Right kidney (tissue), 1 donor: ENCODE measurements at regions not wholly inside any gene's neighbourhood (a gene's known extent, or its start where the extent isn't known, plus 50 kb on each side); places are given as distances from the start of the nearest gene placed in this dataset.
A peak's percentile ranks its signal among the peaks of the same experiment; 100 is the strongest.
"Not testable (repeated sequence)": the region's sequence is repeated elsewhere in the genome, so short reads cannot be mapped to it uniquely, and the experiment has no call there.

Experiments used
- DNase-seq: peaks from one replicate; pipeline ENCODE4 v3.0.0-alpha.2; 2016

GRCh38 chr2:39929531-39929930 is 150.5 kb upstream of the THUMPD2 start:
- DNase-seq: no peak

- no peak for DNase-seq
These were observed 146.3 kb upstream of the THUMPD2 start for GRCh38 chr2:39925312-39925711.

- DNase-seq: no peak
These were observed 144.4 kb upstream of the THUMPD2 start for GRCh38 chr2:39923455-39923854.

GRCh38 chr2:39922679-39923405 is 143.8 kb upstream of the THUMPD2 start:
- no peak for DNase-seq

- no peak for DNase-seq
These were observed 141.3 kb upstream of the THUMPD2 start for GRCh38 chr2:39920307-39920801.

GRCh38 chr2:39919511-39920306 is 140.7 kb upstream of the THUMPD2 start:
- no peak for DNase-seq

GRCh38 chr2:39918886-39919285 is 139.8 kb upstream of the THUMPD2 start:
- no peak for DNase-seq

- not testable (repeated sequence) for DNase-seq
These were observed 138.3 kb upstream of the THUMPD2 start for GRCh38 chr2:39917371-39917770.

GRCh38 chr2:39914949-39915348 is 135.9 kb upstream of the THUMPD2 start:
- DNase-seq: no peak

- peak; percentile 49 for DNase-seq
These were observed 134.8 kb upstream of the THUMPD2 start for GRCh38 chr2:39913648-39914461.

GRCh38 chr2:39902103-39902502 is 123.0 kb upstream of the THUMPD2 start:
- no peak for DNase-seq

- no peak for DNase-seq
These were observed 119.9 kb upstream of the THUMPD2 start for GRCh38 chr2:39898934-39899333.

GRCh38 chr2:39897273-39897672 is 118.2 kb upstream of the THUMPD2 start:
- DNase-seq: no peak

- DNase-seq: no peak
These were observed 115.0 kb upstream of the THUMPD2 start for GRCh38 chr2:39894082-39894481.

GRCh38 chr2:39893616-39894015 is 114.6 kb upstream of the THUMPD2 start:
- no peak for DNase-seq

- DNase-seq: no peak
These were observed 102.9 kb upstream of the THUMPD2 start for GRCh38 chr2:39881948-39882347.

- no peak for DNase-seq
These were observed 102.4 kb upstream of the THUMPD2 start for GRCh38 chr2:39881494-39881893.

- DNase-seq: not testable (repeated sequence)
These were observed 99.9 kb upstream of the THUMPD2 start for GRCh38 chr2:39879001-39879400.

GRCh38 chr2:39875914-39876267 is 96.8 kb upstream of the THUMPD2 start:
- DNase-seq: no peak

GRCh38 chr2:39875182-39875913 is 96.3 kb upstream of the THUMPD2 start:
- DNase-seq: no peak

- DNase-seq: no peak
These were observed 95.2 kb upstream of the THUMPD2 start for GRCh38 chr2:39874236-39874635.

GRCh38 chr2:39873586-39873985 is 94.5 kb upstream of the THUMPD2 start:
- DNase-seq: no peak
